ENCODE measurements at regions not wholly inside any gene's neighbourhood (a gene's known extent, or its start where the extent isn't known, plus 50 kb on each side); places are given as distances from the start of the nearest gene placed in this dataset.

DNA sequence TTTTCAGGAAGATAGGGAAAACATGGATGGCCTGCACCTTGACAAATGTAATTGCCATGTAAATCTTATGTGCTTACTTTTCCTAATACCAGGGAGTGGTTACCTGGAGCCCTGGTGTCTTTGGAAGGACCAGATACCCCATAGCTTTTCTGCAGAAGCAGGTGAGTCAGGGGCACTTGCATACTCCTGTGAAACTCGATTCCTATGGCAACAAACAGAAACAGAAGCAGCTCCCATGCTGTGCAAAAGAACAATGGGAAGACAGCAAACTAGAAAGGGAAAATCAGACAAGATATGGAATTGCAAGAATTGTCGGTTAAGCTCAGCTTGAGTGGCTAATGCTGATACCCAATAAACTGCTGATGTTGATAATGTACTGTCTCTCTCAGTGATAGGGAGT is 117.4 kb upstream of the AFF2 start:
- Histone ChIP-seq H3K4me2 (ENCODE audit: low read length) (no peak overlapping the region), H3K79me2 (ENCODE audit: low read length) (no peaks in the 10 kb centered on the region), H3K9ac (ENCODE audit: low read length) (no peak overlapping the region), H4K20me1 (ENCODE audit: insufficient read depth, low read length) (no peaks in the 10 kb centered on the region), H3K27me3 (ENCODE audit: low read depth, low read length) (no peaks in the 10 kb centered on the region), H3K36me3 (replicated peaks; ENCODE audit: low read depth, low read length) (no peaks in the 10 kb centered on the region), H2AFZ (ENCODE audit: low read depth, low read length) (no peak overlapping the region), H3K9me3 (ENCODE audit: insufficient read depth, low read length) (no peaks in the 10 kb centered on the region), H3K27ac (ENCODE audit: low read length) (no peak overlapping the region), H3K4me3 (ENCODE audit: low read length) (no peak overlapping the region), H3K4me1 (ENCODE audit: low read length) (peaks cover 28% of the 10 kb centered on the region)
- TF ChIP-seq, protein P1, sequence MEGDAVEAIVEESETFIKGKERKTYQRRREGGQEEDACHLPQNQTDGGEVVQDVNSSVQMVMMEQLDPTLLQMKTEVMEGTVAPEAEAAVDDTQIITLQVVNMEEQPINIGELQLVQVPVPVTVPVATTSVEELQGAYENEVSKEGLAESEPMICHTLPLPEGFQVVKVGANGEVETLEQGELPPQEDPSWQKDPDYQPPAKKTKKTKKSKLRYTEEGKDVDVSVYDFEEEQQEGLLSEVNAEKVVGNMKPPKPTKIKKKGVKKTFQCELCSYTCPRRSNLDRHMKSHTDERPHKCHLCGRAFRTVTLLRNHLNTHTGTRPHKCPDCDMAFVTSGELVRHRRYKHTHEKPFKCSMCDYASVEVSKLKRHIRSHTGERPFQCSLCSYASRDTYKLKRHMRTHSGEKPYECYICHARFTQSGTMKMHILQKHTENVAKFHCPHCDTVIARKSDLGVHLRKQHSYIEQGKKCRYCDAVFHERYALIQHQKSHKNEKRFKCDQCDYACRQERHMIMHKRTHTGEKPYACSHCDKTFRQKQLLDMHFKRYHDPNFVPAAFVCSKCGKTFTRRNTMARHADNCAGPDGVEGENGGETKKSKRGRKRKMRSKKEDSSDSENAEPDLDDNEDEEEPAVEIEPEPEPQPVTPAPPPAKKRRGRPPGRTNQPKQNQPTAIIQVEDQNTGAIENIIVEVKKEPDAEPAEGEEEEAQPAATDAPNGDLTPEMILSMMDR (IDR thresholded peaks at IDR 0.05; ENCODE audit: low read depth, low read length), result no peak
- TF ChIP-seq EZH2phosphoT487 (IDR thresholded peaks at IDR 0.05; ENCODE audit: low read depth), result no peak

DNA sequence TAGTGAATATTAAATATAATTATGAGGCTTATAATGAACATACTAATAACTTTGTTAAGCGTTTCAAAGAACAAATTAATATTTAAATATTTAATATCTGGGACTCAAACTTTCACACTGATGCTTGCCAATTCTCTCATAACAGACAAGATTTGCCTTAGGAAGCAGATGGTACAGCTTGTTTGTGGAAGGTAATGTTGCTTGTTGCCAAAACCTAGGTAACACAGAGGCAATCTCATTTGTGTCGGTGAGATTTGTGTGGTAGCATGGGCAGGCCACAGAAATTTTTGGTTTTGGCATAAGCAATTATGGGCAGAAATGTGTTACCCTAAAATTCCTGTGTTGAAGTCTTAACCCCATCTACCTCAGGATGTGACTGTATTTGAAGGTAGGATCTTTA is 114.9 kb upstream of the AFF2 start:
- H3K27me3 ChIP-seq (ENCODE audit: low read depth, low read length), result no peaks in the 10 kb centered on the region
- no peaks in the 10 kb centered on the region for H3K36me3 ChIP-seq (replicated peaks; ENCODE audit: low read depth, low read length)
- H3K9ac ChIP-seq (ENCODE audit: low read length), result no peak overlapping the region
- no peaks in the 10 kb centered on the region for H3K9me3 ChIP-seq (ENCODE audit: insufficient read depth, low read length)
- no peaks in the 10 kb centered on the region for H3K79me2 ChIP-seq (ENCODE audit: low read length)
- H3K4me3 ChIP-seq (ENCODE audit: low read length), result no peak overlapping the region
- no peak overlapping the region for H2AFZ ChIP-seq (ENCODE audit: low read depth, low read length)
- TF ChIP-seq, protein P1 (IDR thresholded peaks at IDR 0.05; ENCODE audit: low read depth, low read length), result no peak
- no peak for TF ChIP-seq EZH2phosphoT487 (IDR thresholded peaks at IDR 0.05; ENCODE audit: low read depth)
- H3K4me2 ChIP-seq (ENCODE audit: low read length), result no peak overlapping the region
- no peaks in the 10 kb centered on the region for H4K20me1 ChIP-seq (ENCODE audit: insufficient read depth, low read length)
- no peak overlapping the region for H3K27ac ChIP-seq (ENCODE audit: low read length)
- peaks cover 23% of the 10 kb centered on the region for H3K4me1 ChIP-seq (ENCODE audit: low read length)

DNA sequence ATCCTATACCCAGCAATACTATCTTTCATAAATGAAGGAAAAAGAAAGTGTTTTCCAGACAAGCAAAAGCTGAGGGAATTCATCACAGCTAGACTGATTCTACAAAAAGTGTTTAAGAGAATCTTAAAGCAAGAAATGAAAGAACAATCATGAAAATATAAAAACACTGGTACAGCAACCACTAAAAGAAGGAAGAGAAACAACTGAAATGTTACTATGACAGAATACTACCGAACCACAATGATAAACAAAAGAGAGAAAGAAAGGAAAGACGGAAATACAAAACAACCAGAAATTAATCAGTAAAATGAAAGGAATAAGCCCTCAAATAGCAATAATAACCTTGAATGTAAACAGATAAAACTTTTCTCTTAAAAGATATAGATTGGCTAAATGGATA is 110.8 kb upstream of the AFF2 start:
- no peak overlapping the region for H3K4me3 ChIP-seq (ENCODE audit: low read length)
- H4K20me1 ChIP-seq (ENCODE audit: insufficient read depth, low read length), result no peaks in the 10 kb centered on the region
- H3K9ac ChIP-seq (ENCODE audit: low read length), result no peak overlapping the region
- H2AFZ ChIP-seq (ENCODE audit: low read depth, low read length), result no peak overlapping the region
- peak overlapping the region; percentile 22; the same call in 1 of the 2 replicates for H3K4me2 ChIP-seq (ENCODE audit: low read length)
- H3K27me3 ChIP-seq (ENCODE audit: low read depth, low read length), result no peaks in the 10 kb centered on the region
- TF ChIP-seq EZH2phosphoT487 (IDR thresholded peaks at IDR 0.05; ENCODE audit: low read depth), result no peak
- TF ChIP-seq, protein P1 (IDR thresholded peaks at IDR 0.05; ENCODE audit: low read depth, low read length), result no peak
- no peaks in the 10 kb centered on the region for H3K36me3 ChIP-seq (replicated peaks; ENCODE audit: low read depth, low read length)
- H3K79me2 ChIP-seq (ENCODE audit: low read length), result no peaks in the 10 kb centered on the region
- no peak overlapping the region for H3K27ac ChIP-seq (ENCODE audit: low read length)
- no peaks in the 10 kb centered on the region for H3K9me3 ChIP-seq (ENCODE audit: insufficient read depth, low read length)
- H3K4me1 ChIP-seq (ENCODE audit: low read length), result peaks cover 6% of the 10 kb centered on the region; the same call in 1 of the 2 replicates

DNA sequence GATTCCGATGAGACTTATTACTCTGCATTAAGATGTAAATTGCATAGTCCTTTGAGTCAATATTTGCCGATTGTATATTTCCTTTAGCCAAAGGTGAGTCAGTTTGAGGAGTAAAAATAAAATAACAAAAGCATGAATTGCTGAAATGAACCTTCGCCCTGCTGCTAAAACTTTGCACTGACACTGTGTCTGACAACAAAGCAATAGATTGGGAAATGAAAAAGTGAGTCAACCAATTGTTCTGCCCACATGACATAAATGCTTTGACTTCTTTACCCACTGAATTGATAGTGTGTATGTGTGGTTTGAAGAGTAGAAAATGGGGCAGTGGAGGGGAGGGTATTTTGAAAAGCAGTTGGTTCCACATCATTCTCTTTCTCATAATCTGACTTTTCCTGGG is 88.4 kb upstream of the AFF2 start:
- H2AFZ ChIP-seq (ENCODE audit: low read depth, low read length), result no peak overlapping the region
- H3K4me3 ChIP-seq (ENCODE audit: low read length), result no peak overlapping the region
- no peaks in the 10 kb centered on the region for H4K20me1 ChIP-seq (ENCODE audit: insufficient read depth, low read length)
- peaks cover 13% of the 10 kb centered on the region for H3K4me1 ChIP-seq (ENCODE audit: low read length)
- H3K4me2 ChIP-seq (ENCODE audit: low read length), result no peak overlapping the region
- no peaks in the 10 kb centered on the region for H3K36me3 ChIP-seq (replicated peaks; ENCODE audit: low read depth, low read length)
- H3K27me3 ChIP-seq (ENCODE audit: low read depth, low read length), result no peaks in the 10 kb centered on the region
- H3K27ac ChIP-seq (ENCODE audit: low read length), result no peak overlapping the region
- H3K9ac ChIP-seq (ENCODE audit: low read length), result no peak overlapping the region
- no peaks in the 10 kb centered on the region for H3K79me2 ChIP-seq (ENCODE audit: low read length)
- TF ChIP-seq EZH2phosphoT487 (IDR thresholded peaks at IDR 0.05; ENCODE audit: low read depth), result no peak
- TF ChIP-seq, protein P1 (IDR thresholded peaks at IDR 0.05; ENCODE audit: low read depth, low read length), result no peak
- H3K9me3 ChIP-seq (ENCODE audit: insufficient read depth, low read length), result no peaks in the 10 kb centered on the region
